ENCODE measurements at regions not wholly inside any gene's neighbourhood (a gene's known extent, or its start where the extent isn't known, plus 50 kb on each side); places are given as distances from the start of the nearest gene placed in this dataset.

GRCh38 chr16:63187638-63188037 is 1151.4 kb upstream of the CDH8 start:
- TF ChIP-seq EP300 (IDR thresholded peaks at IDR 0.05; ENCODE audit: borderline replicate concordance) (no peak), TAF1 (IDR thresholded peaks at IDR 0.05; ENCODE audit: low read depth) (no peak), TCF12 (IDR thresholded peaks at IDR 0.05; ENCODE audit: low read depth) (no peak), CEBPB (IDR thresholded peaks at IDR 0.05) (no peak), YY1 (IDR thresholded peaks at IDR 0.05; ENCODE audit: low read depth) (no peak), FOXM1 (IDR thresholded peaks at IDR 0.05; ENCODE audit: borderline replicate concordance, low read depth) (no peak), REST (IDR thresholded peaks at IDR 0.05; ENCODE audit: low read depth) (no peak), CREB1 (IDR thresholded peaks at IDR 0.05; ENCODE audit: low read depth) (no peak), ZBTB7A (IDR thresholded peaks at IDR 0.05; ENCODE audit: low read depth) (no peak), RAD21 (IDR thresholded peaks at IDR 0.05; ENCODE audit: low read depth) (no peak), EGR1 (IDR thresholded peaks at IDR 0.05) (no peak), MAX (IDR thresholded peaks at IDR 0.05) (no peak), USF1 (IDR thresholded peaks at IDR 0.05) (no peak), TEAD4 (IDR thresholded peaks at IDR 0.05) (no peak), NFIC (IDR thresholded peaks at IDR 0.05) (no peak)

GRCh38 chr16:63185235-63185780 is 1149.1 kb upstream of the CDH8 start:
- TF ChIP-seq CEBPB (IDR thresholded peaks at IDR 0.05), result no peak
- no peak for TF ChIP-seq TCF12 (IDR thresholded peaks at IDR 0.05; ENCODE audit: low read depth)
- TF ChIP-seq EGR1 (IDR thresholded peaks at IDR 0.05), result no peak
- no peak for TF ChIP-seq CREB1 (IDR thresholded peaks at IDR 0.05; ENCODE audit: low read depth)
- no peak for TF ChIP-seq TAF1 (IDR thresholded peaks at IDR 0.05; ENCODE audit: low read depth)
- TF ChIP-seq REST (IDR thresholded peaks at IDR 0.05; ENCODE audit: low read depth), result no peak
- no peak for TF ChIP-seq NFIC (IDR thresholded peaks at IDR 0.05)
- TF ChIP-seq MAX (IDR thresholded peaks at IDR 0.05), result no peak
- TF ChIP-seq FOXM1 (IDR thresholded peaks at IDR 0.05; ENCODE audit: borderline replicate concordance, low read depth), result no peak
- no peak for TF ChIP-seq ZBTB7A (IDR thresholded peaks at IDR 0.05; ENCODE audit: low read depth)
- TF ChIP-seq EP300 (IDR thresholded peaks at IDR 0.05; ENCODE audit: borderline replicate concordance), result no peak
- TF ChIP-seq RAD21 (IDR thresholded peaks at IDR 0.05; ENCODE audit: low read depth), result no peak
- no peak for TF ChIP-seq TEAD4 (IDR thresholded peaks at IDR 0.05)

DNA sequence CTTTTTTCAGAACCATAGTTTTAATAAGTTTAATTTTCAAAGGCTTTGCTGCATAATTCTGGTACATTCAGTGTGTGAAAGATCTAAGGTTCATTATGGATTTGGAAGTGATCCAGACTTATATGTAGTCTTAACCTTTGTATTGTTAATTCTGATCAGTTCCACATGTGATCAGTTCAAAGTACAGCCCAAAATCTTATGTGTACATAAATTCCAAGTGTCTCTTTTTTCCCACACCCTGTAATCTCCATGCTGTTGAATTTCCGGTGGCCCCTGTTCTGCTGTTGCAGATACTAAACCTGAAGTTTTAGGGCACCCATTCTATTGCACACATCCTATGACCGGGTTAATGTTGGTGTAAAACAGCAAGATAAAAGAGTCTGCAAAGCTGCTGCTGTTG is 1147.5 kb upstream of the CDH8 start:
- TF ChIP-seq TEAD4 (IDR thresholded peaks at IDR 0.05), result no peak
- no peak for TF ChIP-seq NFIC (IDR thresholded peaks at IDR 0.05)
- no peak for TF ChIP-seq REST (IDR thresholded peaks at IDR 0.05; ENCODE audit: low read depth)
- TF ChIP-seq ZBTB7A (IDR thresholded peaks at IDR 0.05; ENCODE audit: low read depth), result no peak
- no peak for TF ChIP-seq CREB1 (IDR thresholded peaks at IDR 0.05; ENCODE audit: low read depth)
- no peak for TF ChIP-seq EGR1 (IDR thresholded peaks at IDR 0.05)
- no peak for TF ChIP-seq MAX (IDR thresholded peaks at IDR 0.05)
- no peak for TF ChIP-seq YY1 (IDR thresholded peaks at IDR 0.05; ENCODE audit: low read depth)
- TF ChIP-seq TCF12 (IDR thresholded peaks at IDR 0.05; ENCODE audit: low read depth), result no peak
- no peak for TF ChIP-seq USF1 (IDR thresholded peaks at IDR 0.05)
- no peak for TF ChIP-seq RAD21 (IDR thresholded peaks at IDR 0.05; ENCODE audit: low read depth)

- TF ChIP-seq MAX (IDR thresholded peaks at IDR 0.05), result no peak
- TF ChIP-seq EGR1 (IDR thresholded peaks at IDR 0.05), result no peak
- no peak for TF ChIP-seq ZBTB7A (IDR thresholded peaks at IDR 0.05; ENCODE audit: low read depth)
- no peak for TF ChIP-seq EP300 (IDR thresholded peaks at IDR 0.05; ENCODE audit: borderline replicate concordance)
- no peak for TF ChIP-seq CEBPB (IDR thresholded peaks at IDR 0.05)
- TF ChIP-seq TAF1 (IDR thresholded peaks at IDR 0.05; ENCODE audit: low read depth), result no peak
Measured at GRCh38 chr16:63175313-63175712, 1139.1 kb upstream of the CDH8 start.
